Dedifferentiated amniotic fluid mesenchymal stem cell (primary cell): ENCODE measurements at regions not wholly inside any gene's neighbourhood (a gene's known extent, or its start where the extent isn't known, plus 50 kb on each side); places are given as distances from the start of the nearest gene placed in this dataset.

Experiments used
- DNase-seq: peaks from one replicate; pipeline ENCODE4 v3.0.0-alpha.2; 2016; ENCODE audit errors: extremely low spot score

GRCh38 chr4:52234561-52235440, 183.7 kb downstream of the SPATA18 start:
- peak; percentile 46 for DNase-seq

- no peak for DNase-seq
Measured at GRCh38 chr4:52235552-52236201, 184.6 kb downstream of the SPATA18 start.

DNA sequence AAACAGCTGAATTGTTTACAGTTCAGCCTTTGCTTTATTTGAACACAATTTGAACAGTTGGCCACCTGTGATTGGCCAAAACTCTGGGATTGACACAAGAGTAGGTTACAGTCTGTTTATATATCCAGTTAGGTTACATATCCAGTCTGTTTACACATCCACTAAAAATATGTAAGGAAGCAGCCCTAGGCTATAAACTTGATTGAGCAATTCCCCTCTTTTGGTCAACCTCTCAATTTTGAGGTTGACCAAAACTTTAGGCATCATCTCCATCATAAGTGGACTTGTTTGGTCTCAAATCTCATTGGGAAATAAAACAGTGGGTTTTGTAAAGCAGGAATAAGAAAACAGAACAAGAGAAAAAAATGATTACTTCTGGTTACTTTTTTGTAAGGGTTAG, 190.8 kb downstream of the SPATA18 start:
- no peak for DNase-seq

DNA sequence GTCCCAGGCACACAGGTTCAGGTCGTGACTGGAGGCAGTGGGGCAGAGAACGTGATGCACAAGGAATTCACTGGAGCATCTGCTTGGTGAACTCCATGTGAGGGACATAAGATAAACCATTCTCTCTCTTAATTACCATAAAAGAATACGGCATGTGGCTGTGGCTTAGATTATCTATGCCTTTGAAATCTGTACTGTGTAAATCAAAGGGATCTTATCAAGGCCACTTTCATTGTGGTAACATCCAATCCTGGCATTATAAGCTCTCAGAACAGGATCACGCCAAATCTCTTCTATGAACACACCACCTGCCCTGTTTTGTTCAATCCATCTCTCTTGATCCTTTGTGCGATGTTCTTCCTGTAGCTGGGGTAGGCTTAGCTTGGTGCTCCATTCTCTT, 192.3 kb downstream of the SPATA18 start:
- DNase-seq: no peak

DNA sequence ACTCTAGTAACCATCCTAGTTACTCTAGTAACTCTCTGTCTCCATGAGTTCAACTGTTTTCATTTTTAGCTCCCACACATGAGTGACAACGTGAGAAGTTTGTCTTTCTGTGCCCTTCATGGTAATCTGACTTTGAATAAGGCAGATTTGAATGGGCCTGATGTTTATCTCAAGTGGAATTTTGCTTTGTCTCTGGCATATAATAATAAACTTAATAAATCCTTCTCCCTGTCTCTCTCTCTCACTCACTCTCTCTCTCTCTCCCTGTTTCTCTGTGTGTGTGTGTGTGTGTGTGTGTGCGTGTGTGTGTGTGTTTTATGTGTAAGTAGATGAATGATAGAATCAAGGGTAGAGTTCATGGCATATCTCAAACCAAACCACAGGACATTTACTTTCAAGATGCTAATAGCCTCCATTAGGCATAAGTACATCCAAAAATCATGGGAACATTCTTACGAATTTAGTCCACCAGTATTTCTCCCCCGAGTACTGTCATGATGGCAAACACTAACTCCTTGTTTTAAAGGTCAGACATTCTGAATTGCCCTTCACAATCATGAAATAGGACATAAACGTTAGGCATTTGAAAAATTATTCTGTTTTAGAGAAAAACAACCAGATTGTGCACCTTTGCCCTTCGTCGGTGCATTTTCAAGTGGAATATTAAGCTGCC, 193.1 kb downstream of the SPATA18 start:
- no peak for DNase-seq

DNA sequence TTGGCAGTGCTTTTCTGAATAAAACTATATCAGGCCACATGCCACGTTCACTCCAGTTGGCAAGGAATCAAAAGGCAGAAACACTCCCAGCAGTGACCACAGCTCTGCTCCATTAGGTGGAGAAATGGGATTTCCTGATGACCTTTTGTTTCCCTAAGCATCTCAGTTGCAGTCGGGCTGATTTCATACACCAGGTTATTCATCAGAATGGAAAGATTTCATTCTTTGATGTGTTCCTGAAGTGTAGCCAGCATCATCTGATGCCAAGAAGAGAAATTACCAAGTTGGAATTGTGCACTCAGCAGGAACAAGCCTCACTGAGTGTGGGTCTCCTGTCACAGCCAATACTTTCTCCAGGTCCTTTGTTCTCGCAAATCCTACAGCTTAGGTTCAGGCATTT, 193.7 kb downstream of the SPATA18 start:
- DNase-seq: no peak

DNA sequence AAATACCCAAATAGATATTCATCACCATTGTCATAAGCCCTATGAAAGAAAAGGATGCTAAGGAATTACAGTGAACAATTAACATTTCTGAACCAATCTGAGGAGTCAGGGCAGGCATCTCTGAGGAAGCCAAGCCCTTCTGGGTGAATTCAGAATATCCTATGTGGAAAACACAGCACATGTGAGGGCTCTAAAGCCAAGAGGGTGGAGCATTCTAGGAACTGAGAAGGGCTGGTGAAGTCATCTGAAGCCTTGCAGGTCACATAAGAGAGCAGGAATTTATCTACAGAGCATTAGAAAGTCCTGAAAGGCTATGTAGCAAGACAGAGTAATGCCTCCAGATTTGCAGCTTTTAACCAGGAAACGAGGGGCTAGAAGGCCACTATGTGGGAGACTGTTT, 195.7 kb downstream of the SPATA18 start:
- no peak for DNase-seq

DNA sequence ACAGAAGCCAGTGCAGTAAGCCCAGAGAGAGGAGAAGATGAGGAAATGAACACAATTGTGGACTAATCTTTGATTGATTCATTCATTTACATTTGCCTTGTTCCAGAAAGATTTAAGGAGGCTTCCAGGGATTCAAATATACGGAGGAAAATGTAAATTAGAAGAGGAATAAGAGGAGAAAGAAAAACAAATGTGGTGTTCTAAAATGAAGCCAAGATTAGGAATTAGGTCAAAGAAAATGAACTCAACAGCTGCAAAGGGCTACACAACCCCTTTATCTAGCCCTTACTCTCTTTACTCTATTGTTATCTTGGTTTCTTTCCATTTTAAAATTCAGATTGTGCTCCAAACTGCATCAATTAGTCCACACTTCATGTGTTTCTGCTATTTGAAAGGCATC, 196.8 kb downstream of the SPATA18 start:
- DNase-seq: no peak

DNA sequence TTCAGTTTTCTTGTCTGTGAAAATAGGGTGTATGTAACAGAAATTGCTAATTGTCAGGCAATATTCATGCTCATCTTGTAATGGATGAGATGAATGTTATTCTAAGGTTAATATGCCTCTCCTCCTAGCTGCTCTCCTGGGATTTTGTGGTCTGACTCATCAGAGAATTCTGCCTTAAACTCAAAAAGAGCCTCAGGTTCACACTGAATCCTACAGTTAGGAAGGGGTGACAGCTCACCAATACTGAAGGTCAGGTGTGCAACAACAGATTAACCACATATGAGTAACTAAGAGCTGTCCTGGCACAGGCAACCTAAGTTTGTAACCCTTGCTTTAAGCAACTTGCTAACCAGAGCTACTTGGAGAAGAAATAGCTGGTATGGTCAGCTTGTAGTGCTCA, 197.7 kb downstream of the SPATA18 start:
- DNase-seq: no peak

- DNase-seq: no peak
Measured at GRCh38 chr4:52249581-52249980, 198.5 kb downstream of the SPATA18 start.

DNA sequence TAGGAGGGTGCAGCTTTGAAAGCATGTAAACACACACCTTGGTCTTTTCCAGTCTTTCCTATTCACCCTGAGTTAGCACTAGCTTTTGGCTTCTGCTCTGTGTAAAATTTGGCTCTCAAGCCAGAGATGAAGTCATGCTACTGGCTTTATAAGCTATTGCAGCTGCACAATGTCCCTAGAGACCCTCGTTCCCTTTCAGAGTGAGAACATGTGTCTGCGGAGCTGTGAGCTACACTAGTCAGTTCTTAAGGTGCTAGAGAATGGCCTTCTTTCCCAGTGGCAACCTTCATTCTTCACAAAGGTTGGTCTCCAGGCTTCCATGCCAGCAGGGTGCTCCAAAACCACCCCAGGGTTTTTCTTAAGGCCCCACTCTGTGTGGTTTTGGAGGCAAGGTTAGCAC, 199.1 kb downstream of the SPATA18 start:
- no peak for DNase-seq

- DNase-seq: no peak
Measured at GRCh38 chr4:52251864-52252263, 200.8 kb downstream of the SPATA18 start.

DNA sequence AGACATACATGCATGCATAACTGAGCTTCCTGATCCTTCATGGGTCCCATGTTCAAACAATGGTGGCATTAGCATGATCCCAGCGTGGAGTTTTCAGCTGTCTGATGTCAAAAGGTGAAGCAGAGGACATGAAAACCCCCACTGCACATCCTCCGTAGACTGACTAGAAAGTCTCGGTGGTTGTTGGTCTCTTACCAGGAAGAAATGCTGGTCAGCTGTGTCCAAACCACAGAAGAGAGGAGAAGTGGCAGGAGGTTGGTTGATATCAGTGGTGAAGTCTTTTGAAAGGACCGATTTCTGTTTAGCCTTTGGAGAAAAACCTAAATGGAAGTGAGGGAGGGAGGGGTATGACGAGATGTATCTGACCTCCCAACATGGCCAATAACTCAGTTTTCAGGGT, 201.9 kb downstream of the SPATA18 start:
- DNase-seq: no peak

- DNase-seq: no peak
Measured at GRCh38 chr4:52256522-52256921, 205.4 kb downstream of the SPATA18 start.

- DNase-seq: no peak
Measured at GRCh38 chr4:52259978-52260377, 208.9 kb downstream of the SPATA18 start.

GRCh38 chr4:52260514-52261210, 209.6 kb downstream of the SPATA18 start:
- DNase-seq: no peak

- no peak for DNase-seq
Measured at GRCh38 chr4:52263607-52264006, 212.5 kb downstream of the SPATA18 start.

GRCh38 chr4:52265781-52266525, 214.8 kb downstream of the SPATA18 start:
- no peak for DNase-seq

DNA sequence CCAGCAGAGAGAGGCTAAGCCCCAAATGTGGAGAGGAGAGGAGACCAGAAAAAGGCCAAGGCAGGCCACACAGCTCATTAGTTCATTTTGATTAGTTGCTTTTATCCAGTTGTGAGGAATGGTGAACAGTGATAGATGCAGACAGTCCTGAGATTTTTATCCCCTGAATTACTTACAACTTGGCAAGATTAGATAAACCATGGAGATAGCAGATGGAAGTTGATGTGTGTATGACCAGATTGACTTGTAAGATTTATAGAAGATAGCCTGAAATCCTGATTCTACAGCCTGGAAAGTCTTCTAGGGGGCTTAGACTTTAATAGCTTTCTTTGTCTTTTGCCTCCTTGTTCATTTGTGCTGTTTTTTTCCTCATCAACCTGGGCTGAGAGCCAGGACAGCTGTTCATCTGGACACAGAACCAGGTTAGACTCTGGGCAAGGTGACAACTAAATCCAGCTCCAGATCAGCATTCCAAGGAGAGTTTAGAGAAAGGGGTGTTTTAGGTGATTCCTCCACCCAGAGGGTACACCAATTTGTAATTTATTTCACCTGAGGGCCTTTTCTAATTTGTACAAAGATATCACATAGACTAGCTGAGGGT, 215.5 kb downstream of the SPATA18 start:
- DNase-seq: no peak

- no peak for DNase-seq
Measured at GRCh38 chr4:52269761-52270160, 218.7 kb downstream of the SPATA18 start.

DNA sequence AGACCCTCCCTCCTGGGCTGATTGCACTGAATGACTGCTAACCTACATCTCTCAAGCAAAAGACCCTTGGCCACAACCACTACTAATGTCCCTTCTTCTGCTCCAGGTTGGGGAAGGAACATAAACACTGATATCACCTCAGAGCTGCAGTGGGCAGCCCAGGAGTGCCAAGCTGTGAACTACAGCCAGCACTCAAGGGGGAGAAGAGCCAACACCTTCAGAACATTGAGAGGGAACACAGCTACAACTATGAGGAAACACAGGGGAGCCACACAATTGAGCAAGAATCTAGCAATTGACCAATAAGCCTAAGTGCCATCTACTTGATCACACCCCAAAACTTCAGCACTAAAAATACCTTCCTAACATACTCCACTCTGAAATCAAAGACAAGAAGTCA, 222.8 kb downstream of the SPATA18 start:
- DNase-seq: no peak
